GM23338 (cell line): ENCODE measurements at regions not wholly inside any gene's neighbourhood (a gene's known extent, or its start where the extent isn't known, plus 50 kb on each side); places are given as distances from the start of the nearest gene placed in this dataset.

Source experiments
- ATAC-seq: fragments of 200-7000 bp; cut with Tn5 transposase; 3 replicates; pipeline ENCODE4 v1.9.1; 2020
- DNase-seq: peaks from one replicate; pipeline ENCODE4 v3.0.0-alpha.2; 2015; ENCODE audit warnings: low spot score
- H2AFZ ChIP-seq: fragments of 200-600 bp; sonication (generic); 2 replicates; pipeline ENCODE4 v1.8.0; 2016; ENCODE audit warnings: antibody characterized with exemption, mild to moderate bottlenecking, moderate library complexity
- H3F3A ChIP-seq: fragments of 200-600 bp; sonication (generic); replicated peaks from 2 replicates; pipeline ENCODE4 v1.8.0; 2017; ENCODE audit warnings: antibody characterized with exemption, mixed run types, low read depth
- H3K27ac ChIP-seq: fragments of 200-600 bp; sonication (generic); 2 replicates; pipeline ENCODE4 v1.6.1; 2016; ENCODE audit warnings: low read depth
- H3K27me3 ChIP-seq: fragments of 200-600 bp; sonication (generic); 2 replicates; pipeline ENCODE4 v1.8.0; 2016; ENCODE audit warnings: mild to moderate bottlenecking, mixed run types, moderate library complexity; ENCODE audit not compliant: insufficient read depth
- H3K36me3 ChIP-seq: fragments of 200-600 bp; sonication (generic); 2 replicates; pipeline ENCODE4 v1.8.0; 2016; ENCODE audit warnings: mild to moderate bottlenecking; ENCODE audit not compliant: insufficient read depth
- H3K4me1 ChIP-seq: fragments of 200-600 bp; sonication (generic); 2 replicates; pipeline ENCODE4 v1.8.0; 2016; ENCODE audit warnings: mild to moderate bottlenecking, moderate library complexity; ENCODE audit not compliant: insufficient read depth
- H3K4me2 ChIP-seq: fragments of 200-600 bp; sonication (generic); 2 replicates; pipeline ENCODE4 v1.7.1; 2017; ENCODE audit warnings: mixed run types
- H3K4me3 ChIP-seq: fragments of 200-600 bp; sonication (generic); 2 replicates; pipeline ENCODE4 v1.6.1; 2016; ENCODE audit warnings: mixed run types
- H3K79me2 ChIP-seq: fragments of 200-600 bp; sonication (generic); replicated peaks from 2 replicates; pipeline ENCODE4 v1.8.0; 2017; ENCODE audit warnings: mild to moderate bottlenecking; ENCODE audit not compliant: insufficient read depth
- H3K9me2 ChIP-seq: fragments of 200-600 bp; sonication (generic); 2 replicates; pipeline ENCODE4 v1.8.0; 2017; ENCODE audit not compliant: insufficient read depth
- H4K20me1 ChIP-seq: fragments of 200-600 bp; sonication (generic); replicated peaks from 2 replicates; pipeline ENCODE4 v1.8.0; 2017; ENCODE audit warnings: mild to moderate bottlenecking; ENCODE audit not compliant: insufficient read depth
- H3K27ac Mint-ChIP-seq: 2 replicates; pipeline ENCODE4 v1.8.0; 2020; ENCODE audit warnings: inconsistent platforms, mild to moderate bottlenecking, moderate library complexity, mixed read lengths
- H3K27me3 Mint-ChIP-seq: 3 replicates; pipeline ENCODE4 v1.8.0; 2022; ENCODE audit warnings: low read depth, mild to moderate bottlenecking, moderate library complexity, mixed read lengths, inconsistent platforms; ENCODE audit not compliant: insufficient read depth, poor library complexity
- H3K36me3 Mint-ChIP-seq: 3 replicates; pipeline ENCODE4 v1.8.0; 2021; ENCODE audit warnings: low read depth, mild to moderate bottlenecking, inconsistent platforms, moderate library complexity, mixed read lengths
- H3K4me1 Mint-ChIP-seq: 3 replicates; pipeline ENCODE4 v1.8.0; 2020; ENCODE audit warnings: mild to moderate bottlenecking, inconsistent platforms, mixed read lengths
- H3K4me3 Mint-ChIP-seq: 3 replicates; pipeline ENCODE4 v1.8.0; 2021; ENCODE audit warnings: moderate library complexity, mild to moderate bottlenecking, inconsistent platforms, mixed read lengths
- H3K9me3 Mint-ChIP-seq: 3 replicates; pipeline ENCODE4 v1.8.0; 2020; ENCODE audit warnings: moderate library complexity, mild to moderate bottlenecking, inconsistent platforms, mixed read lengths
- CREB1 ChIP-seq: fragments of 250-450 bp; sonication (Bioruptor Pico); IDR thresholded peaks from 2 replicates; pipeline ENCODE4 v1.5.0; 2020; ENCODE audit warnings: low read depth, mild to moderate bottlenecking, moderate library complexity
- EZH2 ChIP-seq: fragments of 200-600 bp; sonication (generic); IDR thresholded peaks from one replicate; pipeline ENCODE4 v1.8.0; 2017; ENCODE audit warnings: antibody characterized with exemption, mild to moderate bottlenecking, low read depth; ENCODE audit not compliant: unreplicated experiment
- EZH2phosphoT487 ChIP-seq: fragments of 200-600 bp; sonication (generic); IDR thresholded peaks from one replicate; pipeline ENCODE4 v1.8.1; 2018; ENCODE audit warnings: antibody characterized with exemption; ENCODE audit not compliant: unreplicated experiment
- JUNB ChIP-seq: IDR thresholded peaks from one replicate; pipeline ENCODE4 v1.6.1; 2016; ENCODE audit warnings: antibody characterized with exemption; ENCODE audit not compliant: unreplicated experiment
- NANOG ChIP-seq: IDR thresholded peaks from 2 replicates; pipeline ENCODE4 v1.6.1; 2016; ENCODE audit warnings: antibody characterized with exemption, borderline replicate concordance
- POLR2AphosphoS5 ChIP-seq: IDR thresholded peaks from 2 replicates; pipeline ENCODE4 v1.6.1; 2016; ENCODE audit warnings: antibody characterized with exemption, low read depth
- STAT1 ChIP-seq: IDR thresholded peaks from one replicate; pipeline ENCODE4 v1.6.1; 2016; ENCODE audit warnings: antibody characterized with exemption; ENCODE audit not compliant: unreplicated experiment
- ZNF114 ChIP-seq: fragments of 250-450 bp; sonication (Bioruptor Pico); IDR thresholded peaks from 2 replicates; pipeline ENCODE4 v1.5.0; 2020; ENCODE audit warnings: mild to moderate bottlenecking, moderate library complexity
- ZNF331 ChIP-seq: fragments of 250-450 bp; sonication (Bioruptor Pico); IDR thresholded peaks from 2 replicates; pipeline ENCODE4 v1.5.0; 2020; ENCODE audit warnings: low read depth, mild to moderate bottlenecking, moderate library complexity
- TF ChIP-seq, protein P1 (sequence below), 2 experiments: fragments of 200-600 bp in 1 of 2; sonication (generic) in 1 of 2; conservative IDR thresholded peaks; 2 replicates each; pipeline versions ENCODE4 v1.5.1 to v1.6.1; 2016 to 2017; ENCODE audit warnings: antibody characterized with exemption in 2 of 2, low read depth in 2 of 2, mild to moderate bottlenecking in 2 of 2, moderate library complexity in 1 of 2
- TF ChIP-seq, protein P2 (sequence below): IDR thresholded peaks from one replicate; pipeline ENCODE4 v1.6.1; 2018; ENCODE audit warnings: antibody characterized with exemption; ENCODE audit not compliant: unreplicated experiment
- TF ChIP-seq, protein P3 (sequence below): IDR thresholded peaks from 2 replicates; pipeline ENCODE4 v1.6.1; 2016; ENCODE audit warnings: antibody characterized with exemption
- TF ChIP-seq, protein P4 (sequence below): fragments of 250-450 bp; sonication (Bioruptor Pico); IDR thresholded peaks from 2 replicates; pipeline ENCODE4 v1.5.0; 2020; ENCODE audit warnings: mild to moderate bottlenecking, moderate library complexity

DNA sequence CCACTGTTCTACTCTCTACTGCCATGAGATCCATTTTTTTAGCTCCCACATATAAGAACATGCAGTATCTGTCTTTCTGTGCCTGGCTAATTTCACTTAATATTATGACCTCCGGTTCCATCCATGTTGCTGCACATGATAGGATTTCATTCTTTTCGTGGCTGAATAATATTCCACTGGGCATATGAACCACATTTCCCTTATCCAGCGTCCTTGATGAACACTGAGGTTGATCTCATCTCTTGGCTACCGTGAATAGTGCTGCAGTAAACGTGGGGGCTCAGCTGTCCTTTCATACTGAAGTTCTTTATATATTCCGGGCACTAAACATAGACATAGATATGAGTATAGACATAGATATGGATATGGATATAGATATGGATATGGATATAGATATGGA lies 109.3 kb upstream of the TNRC6C start:
- no peaks in the 10 kb centered on the region for H3K27me3 ChIP-seq
- H3K79me2 ChIP-seq, result no peaks in the 10 kb centered on the region
- no peak overlapping the region for H2AFZ ChIP-seq
- H3K9me2 ChIP-seq, result peaks cover 2% of the 10 kb centered on the region; the same call in 1 of the 2 replicates
- H4K20me1 ChIP-seq, result no peaks in the 10 kb centered on the region
- ATAC-seq (no peak), DNase-seq (no peak)
- Mint-ChIP-seq H3K4me1 (no peaks in the 10 kb centered on the region), H3K4me3 (no peak overlapping the region), H3K27me3 (peaks cover 2% of the 10 kb centered on the region), H3K27ac (no peak overlapping the region), H3K36me3 (no peaks in the 10 kb centered on the region), H3K9me3 (no peaks in the 10 kb centered on the region)
- no peak overlapping the region for H3K27ac ChIP-seq
- H3F3A ChIP-seq, result peaks cover 9% of the 10 kb centered on the region
- TF ChIP-seq, protein P1, sequence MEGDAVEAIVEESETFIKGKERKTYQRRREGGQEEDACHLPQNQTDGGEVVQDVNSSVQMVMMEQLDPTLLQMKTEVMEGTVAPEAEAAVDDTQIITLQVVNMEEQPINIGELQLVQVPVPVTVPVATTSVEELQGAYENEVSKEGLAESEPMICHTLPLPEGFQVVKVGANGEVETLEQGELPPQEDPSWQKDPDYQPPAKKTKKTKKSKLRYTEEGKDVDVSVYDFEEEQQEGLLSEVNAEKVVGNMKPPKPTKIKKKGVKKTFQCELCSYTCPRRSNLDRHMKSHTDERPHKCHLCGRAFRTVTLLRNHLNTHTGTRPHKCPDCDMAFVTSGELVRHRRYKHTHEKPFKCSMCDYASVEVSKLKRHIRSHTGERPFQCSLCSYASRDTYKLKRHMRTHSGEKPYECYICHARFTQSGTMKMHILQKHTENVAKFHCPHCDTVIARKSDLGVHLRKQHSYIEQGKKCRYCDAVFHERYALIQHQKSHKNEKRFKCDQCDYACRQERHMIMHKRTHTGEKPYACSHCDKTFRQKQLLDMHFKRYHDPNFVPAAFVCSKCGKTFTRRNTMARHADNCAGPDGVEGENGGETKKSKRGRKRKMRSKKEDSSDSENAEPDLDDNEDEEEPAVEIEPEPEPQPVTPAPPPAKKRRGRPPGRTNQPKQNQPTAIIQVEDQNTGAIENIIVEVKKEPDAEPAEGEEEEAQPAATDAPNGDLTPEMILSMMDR (conservative IDR thresholded peaks at IDR 0.05; ENCODE audit: low read depth in 2 of 2), result no peak
- TF ChIP-seq NANOG (no peak), CREB1 (CRISPR knock-in tag) (no peak), EZH2phosphoT487 (no peak), ZNF114 (CRISPR knock-in tag) (no peak), STAT1 (no peak), EZH2 (no peak), JUNB (no peak), ZNF331 (CRISPR knock-in tag) (no peak), POLR2AphosphoS5 (no peak)
- TF ChIP-seq, protein P2, sequence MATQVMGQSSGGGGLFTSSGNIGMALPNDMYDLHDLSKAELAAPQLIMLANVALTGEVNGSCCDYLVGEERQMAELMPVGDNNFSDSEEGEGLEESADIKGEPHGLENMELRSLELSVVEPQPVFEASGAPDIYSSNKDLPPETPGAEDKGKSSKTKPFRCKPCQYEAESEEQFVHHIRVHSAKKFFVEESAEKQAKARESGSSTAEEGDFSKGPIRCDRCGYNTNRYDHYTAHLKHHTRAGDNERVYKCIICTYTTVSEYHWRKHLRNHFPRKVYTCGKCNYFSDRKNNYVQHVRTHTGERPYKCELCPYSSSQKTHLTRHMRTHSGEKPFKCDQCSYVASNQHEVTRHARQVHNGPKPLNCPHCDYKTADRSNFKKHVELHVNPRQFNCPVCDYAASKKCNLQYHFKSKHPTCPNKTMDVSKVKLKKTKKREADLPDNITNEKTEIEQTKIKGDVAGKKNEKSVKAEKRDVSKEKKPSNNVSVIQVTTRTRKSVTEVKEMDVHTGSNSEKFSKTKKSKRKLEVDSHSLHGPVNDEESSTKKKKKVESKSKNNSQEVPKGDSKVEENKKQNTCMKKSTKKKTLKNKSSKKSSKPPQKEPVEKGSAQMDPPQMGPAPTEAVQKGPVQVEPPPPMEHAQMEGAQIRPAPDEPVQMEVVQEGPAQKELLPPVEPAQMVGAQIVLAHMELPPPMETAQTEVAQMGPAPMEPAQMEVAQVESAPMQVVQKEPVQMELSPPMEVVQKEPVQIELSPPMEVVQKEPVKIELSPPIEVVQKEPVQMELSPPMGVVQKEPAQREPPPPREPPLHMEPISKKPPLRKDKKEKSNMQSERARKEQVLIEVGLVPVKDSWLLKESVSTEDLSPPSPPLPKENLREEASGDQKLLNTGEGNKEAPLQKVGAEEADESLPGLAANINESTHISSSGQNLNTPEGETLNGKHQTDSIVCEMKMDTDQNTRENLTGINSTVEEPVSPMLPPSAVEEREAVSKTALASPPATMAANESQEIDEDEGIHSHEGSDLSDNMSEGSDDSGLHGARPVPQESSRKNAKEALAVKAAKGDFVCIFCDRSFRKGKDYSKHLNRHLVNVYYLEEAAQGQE, result no peak
- TF ChIP-seq, protein P3, sequence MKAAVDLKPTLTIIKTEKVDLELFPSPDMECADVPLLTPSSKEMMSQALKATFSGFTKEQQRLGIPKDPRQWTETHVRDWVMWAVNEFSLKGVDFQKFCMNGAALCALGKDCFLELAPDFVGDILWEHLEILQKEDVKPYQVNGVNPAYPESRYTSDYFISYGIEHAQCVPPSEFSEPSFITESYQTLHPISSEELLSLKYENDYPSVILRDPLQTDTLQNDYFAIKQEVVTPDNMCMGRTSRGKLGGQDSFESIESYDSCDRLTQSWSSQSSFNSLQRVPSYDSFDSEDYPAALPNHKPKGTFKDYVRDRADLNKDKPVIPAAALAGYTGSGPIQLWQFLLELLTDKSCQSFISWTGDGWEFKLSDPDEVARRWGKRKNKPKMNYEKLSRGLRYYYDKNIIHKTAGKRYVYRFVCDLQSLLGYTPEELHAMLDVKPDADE, result no peak
- TF ChIP-seq, protein P4, sequence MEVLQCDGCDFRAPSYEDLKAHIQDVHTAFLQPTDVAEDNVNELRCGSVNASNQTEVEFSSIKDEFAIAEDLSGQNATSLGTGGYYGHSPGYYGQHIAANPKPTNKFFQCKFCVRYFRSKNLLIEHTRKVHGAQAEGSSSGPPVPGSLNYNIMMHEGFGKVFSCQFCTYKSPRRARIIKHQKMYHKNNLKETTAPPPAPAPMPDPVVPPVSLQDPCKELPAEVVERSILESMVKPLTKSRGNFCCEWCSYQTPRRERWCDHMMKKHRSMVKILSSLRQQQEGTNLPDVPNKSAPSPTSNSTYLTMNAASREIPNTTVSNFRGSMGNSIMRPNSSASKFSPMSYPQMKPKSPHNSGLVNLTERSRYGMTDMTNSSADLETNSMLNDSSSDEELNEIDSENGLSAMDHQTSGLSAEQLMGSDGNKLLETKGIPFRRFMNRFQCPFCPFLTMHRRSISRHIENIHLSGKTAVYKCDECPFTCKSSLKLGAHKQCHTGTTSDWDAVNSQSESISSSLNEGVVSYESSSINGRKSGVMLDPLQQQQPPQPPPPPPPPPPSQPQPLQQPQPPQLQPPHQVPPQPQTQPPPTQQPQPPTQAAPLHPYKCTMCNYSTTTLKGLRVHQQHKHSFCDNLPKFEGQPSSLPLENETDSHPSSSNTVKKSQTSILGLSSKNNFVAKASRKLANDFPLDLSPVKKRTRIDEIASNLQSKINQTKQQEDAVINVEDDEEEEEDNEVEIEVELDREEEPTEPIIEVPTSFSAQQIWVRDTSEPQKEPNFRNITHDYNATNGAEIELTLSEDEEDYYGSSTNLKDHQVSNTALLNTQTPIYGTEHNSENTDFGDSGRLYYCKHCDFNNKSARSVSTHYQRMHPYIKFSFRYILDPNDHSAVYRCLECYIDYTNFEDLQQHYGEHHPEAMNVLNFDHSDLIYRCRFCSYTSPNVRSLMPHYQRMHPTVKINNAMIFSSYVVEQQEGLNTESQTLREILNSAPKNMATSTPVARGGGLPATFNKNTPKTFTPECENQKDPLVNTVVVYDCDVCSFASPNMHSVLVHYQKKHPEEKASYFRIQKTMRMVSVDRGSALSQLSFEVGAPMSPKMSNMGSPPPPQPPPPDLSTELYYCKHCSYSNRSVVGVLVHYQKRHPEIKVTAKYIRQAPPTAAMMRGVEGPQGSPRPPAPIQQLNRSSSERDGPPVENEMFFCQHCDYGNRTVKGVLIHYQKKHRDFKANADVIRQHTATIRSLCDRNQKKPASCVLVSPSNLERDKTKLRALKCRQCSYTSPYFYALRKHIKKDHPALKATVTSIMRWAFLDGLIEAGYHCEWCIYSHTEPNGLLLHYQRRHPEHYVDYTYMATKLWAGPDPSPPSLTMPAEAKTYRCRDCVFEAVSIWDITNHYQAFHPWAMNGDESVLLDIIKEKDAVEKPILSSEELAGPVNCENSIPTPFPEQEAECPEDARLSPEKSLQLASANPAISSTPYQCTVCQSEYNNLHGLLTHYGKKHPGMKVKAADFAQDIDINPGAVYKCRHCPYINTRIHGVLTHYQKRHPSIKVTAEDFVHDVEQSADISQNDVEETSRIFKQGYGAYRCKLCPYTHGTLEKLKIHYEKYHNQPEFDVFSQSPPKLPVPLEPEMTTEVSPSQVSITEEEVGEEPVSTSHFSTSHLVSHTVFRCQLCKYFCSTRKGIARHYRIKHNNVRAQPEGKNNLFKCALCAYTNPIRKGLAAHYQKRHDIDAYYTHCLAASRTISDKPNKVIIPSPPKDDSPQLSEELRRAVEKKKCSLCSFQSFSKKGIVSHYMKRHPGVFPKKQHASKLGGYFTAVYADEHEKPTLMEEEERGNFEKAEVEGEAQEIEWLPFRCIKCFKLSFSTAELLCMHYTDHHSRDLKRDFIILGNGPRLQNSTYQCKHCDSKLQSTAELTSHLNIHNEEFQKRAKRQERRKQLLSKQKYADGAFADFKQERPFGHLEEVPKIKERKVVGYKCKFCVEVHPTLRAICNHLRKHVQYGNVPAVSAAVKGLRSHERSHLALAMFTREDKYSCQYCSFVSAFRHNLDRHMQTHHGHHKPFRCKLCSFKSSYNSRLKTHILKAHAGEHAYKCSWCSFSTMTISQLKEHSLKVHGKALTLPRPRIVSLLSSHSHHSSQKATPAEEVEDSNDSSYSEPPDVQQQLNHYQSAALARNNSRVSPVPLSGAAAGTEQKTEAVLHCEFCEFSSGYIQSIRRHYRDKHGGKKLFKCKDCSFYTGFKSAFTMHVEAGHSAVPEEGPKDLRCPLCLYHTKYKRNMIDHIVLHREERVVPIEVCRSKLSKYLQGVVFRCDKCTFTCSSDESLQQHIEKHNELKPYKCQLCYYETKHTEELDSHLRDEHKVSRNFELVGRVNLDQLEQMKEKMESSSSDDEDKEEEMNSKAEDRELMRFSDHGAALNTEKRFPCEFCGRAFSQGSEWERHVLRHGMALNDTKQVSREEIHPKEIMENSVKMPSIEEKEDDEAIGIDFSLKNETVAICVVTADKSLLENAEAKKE, result no peak
- no peak overlapping the region for H3K4me2 ChIP-seq
- no peaks in the 10 kb centered on the region for H3K4me1 ChIP-seq
- no peaks in the 10 kb centered on the region for H3K36me3 ChIP-seq
- no peak overlapping the region for H3K4me3 ChIP-seq
